Liver (tissue), 8 donors: ENCODE measurements at regions not wholly inside any gene's neighbourhood (a gene's known extent, or its start where the extent isn't known, plus 50 kb on each side); places are given as distances from the start of the nearest gene placed in this dataset.

ENCODE experiments used
- DNase-seq: peaks from one replicate; pipeline ENCODE4 v3.0.0-alpha.2; 2017; ENCODE audit warnings: low spot score
- H3K27ac ChIP-seq, 2 donors: one replicate each; pipeline ENCODE4 v1.7.0; 2013; ENCODE audit warnings: inconsistent platforms in 2 of 2, low read length in 2 of 2, control low read depth in 1 of 2, low read depth in 1 of 2, mild to moderate bottlenecking in 1 of 2
- H3K27me3 ChIP-seq, 4 donors: one replicate each; pipeline versions ENCODE4 v1.6.1 to v1.7.0; 2013; ENCODE audit warnings: low read length in 3 of 4, inconsistent platforms in 1 of 4, mild to moderate bottlenecking in 1 of 4, moderate library complexity in 1 of 4; ENCODE audit not compliant: control insufficient read depth in 4 of 4, insufficient read depth in 4 of 4
- H3K36me3 ChIP-seq, 4 donors: one replicate each; pipeline versions ENCODE4 v1.6.1 to v1.7.0; 2013; ENCODE audit warnings: low read length in 3 of 4, mild to moderate bottlenecking in 3 of 4, low read depth in 1 of 4, moderate library complexity in 1 of 4; ENCODE audit not compliant: control insufficient read depth in 4 of 4, insufficient read depth in 3 of 4
- H3K4me1 ChIP-seq, 4 donors: one replicate each; pipeline versions ENCODE4 v1.6.1 to v1.7.0; 2013; ENCODE audit warnings: low read length in 3 of 4, mild to moderate bottlenecking in 3 of 4, moderate library complexity in 1 of 4; ENCODE audit not compliant: control insufficient read depth in 4 of 4, insufficient read depth in 4 of 4
- H3K4me3 ChIP-seq, 3 donors: one replicate each; pipeline versions ENCODE4 v1.6.1 to v1.7.0; 2013; ENCODE audit warnings: low read length in 3 of 3, control low read depth in 1 of 3, low read depth in 1 of 3, mild to moderate bottlenecking in 1 of 3
- H3K9ac ChIP-seq, 2 donors: one replicate each; pipeline ENCODE4 v1.7.0; 2013; ENCODE audit warnings: low read length in 2 of 2, mild to moderate bottlenecking in 2 of 2, moderate library complexity in 2 of 2, control low read depth in 1 of 2, low read depth in 1 of 2
- H3K9me3 ChIP-seq, 4 donors: one replicate each; pipeline versions ENCODE4 v1.6.1 to v1.7.0; 2013; ENCODE audit warnings: low read length in 3 of 4; ENCODE audit not compliant: control insufficient read depth in 4 of 4
- ATF3 ChIP-seq: IDR thresholded peaks from 2 replicates; pipeline ENCODE4 v1.6.1; 2016; ENCODE audit warnings: antibody characterized with exemption
- CTCF ChIP-seq: fragments of 150-350 bp; IDR thresholded peaks from 2 replicates; pipeline ENCODE4 v1.5.1; 2017; ENCODE audit warnings: improper control_type of control experiment, low read depth, low read length; ENCODE audit not compliant: missing input control
- EGR1 ChIP-seq, 2 donors: IDR thresholded peaks; 2 replicates each; pipeline ENCODE4 v1.6.1; 2016 to 2018; ENCODE audit warnings: antibody characterized with exemption in 2 of 2, low read depth in 2 of 2
- GABPA ChIP-seq, 2 donors: IDR thresholded peaks in 1 of 2; conservative IDR thresholded peaks in 1 of 2; 2 replicates each; pipeline ENCODE4 v1.6.1; 2016; ENCODE audit warnings: antibody characterized with exemption in 2 of 2, mild to moderate bottlenecking in 1 of 2, moderate library complexity in 1 of 2
- HNF4G ChIP-seq: IDR thresholded peaks from 2 replicates; pipeline ENCODE4 v1.6.1; 2016; ENCODE audit warnings: antibody characterized with exemption
- NR2F2 ChIP-seq: IDR thresholded peaks from 2 replicates; pipeline ENCODE4 v1.6.1; 2016; ENCODE audit warnings: antibody characterized with exemption
- RXRA ChIP-seq, 2 donors: IDR thresholded peaks; 2 replicates each; pipeline ENCODE4 v1.6.1; 2017 to 2018; ENCODE audit warnings: antibody characterized with exemption in 2 of 2, mild to moderate bottlenecking in 1 of 2
- SP1 ChIP-seq: IDR thresholded peaks from 2 replicates; pipeline ENCODE4 v1.6.1; 2018; ENCODE audit warnings: antibody characterized with exemption, mild to moderate bottlenecking
- TAF1 ChIP-seq: conservative IDR thresholded peaks from 2 replicates; pipeline ENCODE4 v1.6.1; 2016; ENCODE audit warnings: antibody characterized with exemption, mild to moderate bottlenecking
- YY1 ChIP-seq: IDR thresholded peaks from 2 replicates; pipeline ENCODE4 v1.6.1; 2016; ENCODE audit warnings: antibody characterized with exemption, mild to moderate bottlenecking
- WGBS: extraction: QIAGEN DNeasy Blood & Tissue Kit; methylation state at CpG from one replicate; pipeline ENCODE4 v1.1.7; 2013; 5-methylcytosine and 5-hydroxymethylcytosine counted together
- TF ChIP-seq, protein P1 (sequence below): IDR thresholded peaks from 2 replicates; pipeline ENCODE4 v1.6.1; 2016; ENCODE audit warnings: antibody characterized with exemption, mild to moderate bottlenecking
- donor health status: healthy.
- donor health status: healthy.
- donor health status: healthy.
- donor health status: healthy.
- donor health status: healthy.

DNA sequence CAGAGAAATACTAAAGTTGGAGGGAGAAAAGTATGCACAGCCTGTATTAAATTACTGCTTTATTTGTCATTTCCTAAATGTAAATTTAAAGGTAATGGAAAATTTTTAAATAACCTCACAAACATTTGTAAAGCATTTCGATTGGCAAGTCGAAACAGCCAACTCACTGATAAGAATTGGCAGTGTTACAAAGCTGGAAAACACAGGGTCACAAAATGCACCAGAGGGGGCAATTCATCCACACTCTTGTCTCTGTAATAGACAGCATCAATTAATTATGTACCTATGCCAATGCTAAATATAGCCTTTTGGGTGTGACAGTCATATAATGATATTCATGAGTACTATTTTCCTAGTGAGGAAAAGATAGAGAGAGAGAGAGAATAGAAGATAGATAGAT, 140.6 kb upstream of the PRLR start:
- H3K9ac ChIP-seq: no peak overlapping the region
- no peaks in the 10 kb centered on the region for H3K4me1 ChIP-seq
- no peaks in the 10 kb centered on the region for H3K9me3 ChIP-seq
- H3K27me3 ChIP-seq: no peaks in the 10 kb centered on the region
- 46% methylated on average over 2 of the region's 2 CpGs for WGBS
- H3K36me3 ChIP-seq: no peaks in the 10 kb centered on the region
- no peak overlapping the region for H3K27ac ChIP-seq
- H3K4me3 ChIP-seq: no peak overlapping the region
- DNase-seq: no peak
- TF ChIP-seq SP1 (no peak), TAF1 (no peak), GABPA (IDR thresholded peaks at IDR 0.05 in 1 of 2, conservative IDR thresholded peaks at IDR 0.05 in 1 of 2) (no peak), HNF4G (no peak), CTCF (no peak), EGR1 (IDR thresholded peaks at IDR 0.05; ENCODE audit: low read depth in 2 of 2) (no peak), ATF3 (no peak), NR2F2 (no peak), RXRA (IDR thresholded peaks at IDR 0.05) (no peak), YY1 (no peak)
- TF ChIP-seq, protein P1, sequence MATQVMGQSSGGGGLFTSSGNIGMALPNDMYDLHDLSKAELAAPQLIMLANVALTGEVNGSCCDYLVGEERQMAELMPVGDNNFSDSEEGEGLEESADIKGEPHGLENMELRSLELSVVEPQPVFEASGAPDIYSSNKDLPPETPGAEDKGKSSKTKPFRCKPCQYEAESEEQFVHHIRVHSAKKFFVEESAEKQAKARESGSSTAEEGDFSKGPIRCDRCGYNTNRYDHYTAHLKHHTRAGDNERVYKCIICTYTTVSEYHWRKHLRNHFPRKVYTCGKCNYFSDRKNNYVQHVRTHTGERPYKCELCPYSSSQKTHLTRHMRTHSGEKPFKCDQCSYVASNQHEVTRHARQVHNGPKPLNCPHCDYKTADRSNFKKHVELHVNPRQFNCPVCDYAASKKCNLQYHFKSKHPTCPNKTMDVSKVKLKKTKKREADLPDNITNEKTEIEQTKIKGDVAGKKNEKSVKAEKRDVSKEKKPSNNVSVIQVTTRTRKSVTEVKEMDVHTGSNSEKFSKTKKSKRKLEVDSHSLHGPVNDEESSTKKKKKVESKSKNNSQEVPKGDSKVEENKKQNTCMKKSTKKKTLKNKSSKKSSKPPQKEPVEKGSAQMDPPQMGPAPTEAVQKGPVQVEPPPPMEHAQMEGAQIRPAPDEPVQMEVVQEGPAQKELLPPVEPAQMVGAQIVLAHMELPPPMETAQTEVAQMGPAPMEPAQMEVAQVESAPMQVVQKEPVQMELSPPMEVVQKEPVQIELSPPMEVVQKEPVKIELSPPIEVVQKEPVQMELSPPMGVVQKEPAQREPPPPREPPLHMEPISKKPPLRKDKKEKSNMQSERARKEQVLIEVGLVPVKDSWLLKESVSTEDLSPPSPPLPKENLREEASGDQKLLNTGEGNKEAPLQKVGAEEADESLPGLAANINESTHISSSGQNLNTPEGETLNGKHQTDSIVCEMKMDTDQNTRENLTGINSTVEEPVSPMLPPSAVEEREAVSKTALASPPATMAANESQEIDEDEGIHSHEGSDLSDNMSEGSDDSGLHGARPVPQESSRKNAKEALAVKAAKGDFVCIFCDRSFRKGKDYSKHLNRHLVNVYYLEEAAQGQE: no peak

DNA sequence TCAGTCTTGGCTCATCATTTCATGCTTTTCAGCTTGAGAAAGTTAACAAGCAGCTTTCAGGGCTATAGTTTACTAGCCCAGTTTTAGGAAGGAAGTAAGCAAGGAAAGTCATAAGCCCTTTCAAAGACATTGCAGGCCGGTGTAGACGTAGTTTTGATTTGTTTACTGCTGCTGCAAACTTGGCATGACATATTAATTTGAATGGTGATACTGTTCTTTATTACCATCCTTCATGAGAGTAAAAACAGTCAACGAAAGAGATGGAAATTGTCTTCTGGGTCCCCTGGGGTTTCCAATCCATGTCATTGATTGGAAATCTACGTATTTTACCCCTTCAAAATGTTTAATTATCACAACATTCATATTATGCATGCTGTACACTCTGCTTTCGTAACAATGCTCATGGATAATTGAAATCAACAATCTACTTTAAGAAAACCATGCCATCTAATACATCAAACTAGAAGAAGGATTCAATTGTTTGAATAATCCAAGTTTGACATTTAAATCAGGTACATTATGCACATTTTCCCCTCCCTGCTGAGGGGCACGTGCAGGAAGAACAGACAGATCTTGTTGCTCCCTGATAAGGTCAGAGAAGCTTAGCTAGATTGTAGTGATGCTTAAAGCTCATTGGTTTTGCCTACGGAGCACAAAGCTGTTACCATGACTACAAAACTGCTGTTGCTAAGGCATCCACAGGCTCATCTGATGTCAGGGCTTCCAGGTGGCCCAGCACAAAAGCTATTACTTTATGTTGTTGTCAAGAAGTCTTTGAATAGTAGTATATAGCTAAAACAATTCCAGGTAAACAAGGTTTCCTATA, 139.9 kb upstream of the PRLR start:
- no peak for TF ChIP-seq EGR1 (IDR thresholded peaks at IDR 0.05; ENCODE audit: low read depth in 2 of 2)
- no peak overlapping the region for H3K9ac ChIP-seq
- H3K4me3 ChIP-seq: no peak overlapping the region
- H3K27ac ChIP-seq: no peak overlapping the region
- H3K27me3 ChIP-seq: no peaks in the 10 kb centered on the region
- DNase-seq: no peak
- 74% methylated on average over 7 of the region's 7 CpGs for WGBS
- no peaks in the 10 kb centered on the region for H3K4me1 ChIP-seq
- H3K9me3 ChIP-seq: no peaks in the 10 kb centered on the region
- H3K36me3 ChIP-seq: no peaks in the 10 kb centered on the region

- no peaks in the 10 kb centered on the region for H3K9me3 ChIP-seq
- no peak for DNase-seq
- no peak for TF ChIP-seq CTCF
- no peaks in the 10 kb centered on the region for H3K36me3 ChIP-seq
- H3K27ac ChIP-seq: no peak overlapping the region
- H3K9ac ChIP-seq: no peak overlapping the region
- H3K27me3 ChIP-seq: no peaks in the 10 kb centered on the region
- no peak overlapping the region for H3K4me3 ChIP-seq
- 95% methylated on average over 1 of the region's 1 CpG for WGBS
- H3K4me1 ChIP-seq: no peaks in the 10 kb centered on the region
Measured at GRCh38 chr5:35367526-35367925, 137.2 kb upstream of the PRLR start.
